ENCODE measurements at regions not wholly inside any gene's neighbourhood (a gene's known extent, or its start where the extent isn't known, plus 50 kb on each side); places are given as distances from the start of the nearest gene placed in this dataset.

- TF ChIP-seq POLR2AphosphoS5 (IDR thresholded peaks at IDR 0.05; ENCODE audit: low read depth) (no peak), CTCF (conservative IDR thresholded peaks at IDR 0.05; ENCODE audit: low read depth in 2 of 2) (no peak), EZH2phosphoT487 (IDR thresholded peaks at IDR 0.05; ENCODE audit: unreplicated experiment) (no peak), EZH2 (IDR thresholded peaks at IDR 0.05; ENCODE audit: low read depth, unreplicated experiment) (no peak)
Observed at GRCh38 chr22:48892578-48893287, 934.9 kb downstream of the BRD1 start.

Data from GM23338 (cell line).